ES-I3 (cell line): ENCODE measurements at regions not wholly inside any gene's neighbourhood (a gene's known extent, or its start where the extent isn't known, plus 50 kb on each side); places are given as distances from the start of the nearest gene placed in this dataset.

Source experiments
- H3K36me3 ChIP-seq: 2 replicates; pipeline ENCODE4 v1.6.1; 2013; ENCODE audit warnings: mild to moderate bottlenecking, low read length, control low read depth, moderate library complexity; ENCODE audit not compliant: insufficient read depth
- H3K4me1 ChIP-seq: 2 replicates; pipeline ENCODE4 v1.6.1; 2013; ENCODE audit warnings: mild to moderate bottlenecking, control low read depth, low read length; ENCODE audit not compliant: insufficient read depth
- H3K9ac ChIP-seq: 2 replicates; pipeline ENCODE4 v1.6.1; 2013; ENCODE audit warnings: low read depth, mild to moderate bottlenecking, low read length, moderate library complexity
- H3K9me3 ChIP-seq: 2 replicates; pipeline ENCODE4 v1.6.1; 2013; ENCODE audit warnings: mild to moderate bottlenecking, low read length, moderate library complexity; ENCODE audit not compliant: control insufficient read depth, insufficient read depth

GRCh38 chr2:62304429-62305417 is 108.8 kb downstream of the B3GNT2 start:
- no peak overlapping the region for H3K9ac ChIP-seq
- H3K9me3 ChIP-seq = no peaks in the 10 kb centered on the region
- no peaks in the 10 kb centered on the region for H3K36me3 ChIP-seq
- peaks cover 40% of the 10 kb centered on the region for H3K4me1 ChIP-seq

GRCh38 chr2:62303788-62304187 is 107.9 kb downstream of the B3GNT2 start:
- Histone ChIP-seq H3K9me3 (no peaks in the 10 kb centered on the region), H3K4me1 (peaks cover 33% of the 10 kb centered on the region), H3K36me3 (no peaks in the 10 kb centered on the region), H3K9ac (no peak overlapping the region)

- H3K9me3 ChIP-seq = no peaks in the 10 kb centered on the region
- no peak overlapping the region for H3K9ac ChIP-seq
- peaks cover 33% of the 10 kb centered on the region for H3K4me1 ChIP-seq
These were observed 106.9 kb downstream of the B3GNT2 start for GRCh38 chr2:62302631-62303435.

GRCh38 chr2:62300925-62301324 is 105.0 kb downstream of the B3GNT2 start:
- Histone ChIP-seq H3K9ac (no peak overlapping the region), H3K4me1 (peaks cover 20% of the 10 kb centered on the region)

More at GRCh38 chr2:62302631-62303435, 106.9 kb downstream of the B3GNT2 start:
- H3K36me3 ChIP-seq = no peaks in the 10 kb centered on the region

GRCh38 chr2:62297624-62298010 is 101.7 kb downstream of the B3GNT2 start:
- Histone ChIP-seq H3K4me1 (peaks cover 14% of the 10 kb centered on the region; the same call in 1 of the 2 replicates), H3K9me3 (no peaks in the 10 kb centered on the region), H3K9ac (no peak overlapping the region), H3K36me3 (no peaks in the 10 kb centered on the region)

More at GRCh38 chr2:62300925-62301324, 105.0 kb downstream of the B3GNT2 start:
- Histone ChIP-seq H3K9me3 (no peaks in the 10 kb centered on the region), H3K36me3 (no peaks in the 10 kb centered on the region)

- Histone ChIP-seq H3K4me1 (peaks cover 14% of the 10 kb centered on the region; the same call in 1 of the 2 replicates), H3K9me3 (no peaks in the 10 kb centered on the region), H3K36me3 (no peaks in the 10 kb centered on the region), H3K9ac (no peak overlapping the region)
These were observed 101.1 kb downstream of the B3GNT2 start for GRCh38 chr2:62296832-62297623.

GRCh38 chr2:62296034-62296831 is 100.3 kb downstream of the B3GNT2 start:
- no peaks in the 10 kb centered on the region for H3K36me3 ChIP-seq
- H3K9ac ChIP-seq = no peak overlapping the region
- H3K4me1 ChIP-seq = peaks cover 14% of the 10 kb centered on the region; the same call in 1 of the 2 replicates
- no peaks in the 10 kb centered on the region for H3K9me3 ChIP-seq

GRCh38 chr2:62293490-62294271 is 97.8 kb downstream of the B3GNT2 start:
- peaks cover 14% of the 10 kb centered on the region; the same call in 1 of the 2 replicates for H3K4me1 ChIP-seq
- H3K9me3 ChIP-seq = no peaks in the 10 kb centered on the region

GRCh38 chr2:62293151-62293489 is 97.2 kb downstream of the B3GNT2 start:
- H3K9me3 ChIP-seq = no peaks in the 10 kb centered on the region
- H3K4me1 ChIP-seq = peaks cover 14% of the 10 kb centered on the region; the same call in 1 of the 2 replicates
- no peaks in the 10 kb centered on the region for H3K36me3 ChIP-seq
- no peak overlapping the region for H3K9ac ChIP-seq

More at GRCh38 chr2:62293490-62294271, 97.8 kb downstream of the B3GNT2 start:
- H3K9ac ChIP-seq = no peak overlapping the region
- H3K36me3 ChIP-seq = no peaks in the 10 kb centered on the region

- peaks cover 14% of the 10 kb centered on the region; the same call in 1 of the 2 replicates for H3K4me1 ChIP-seq
- H3K36me3 ChIP-seq = no peaks in the 10 kb centered on the region
- no peaks in the 10 kb centered on the region for H3K9me3 ChIP-seq
- H3K9ac ChIP-seq = no peak overlapping the region
These were observed 96.3 kb downstream of the B3GNT2 start for GRCh38 chr2:62292190-62292589.

- H3K9ac ChIP-seq = no peak overlapping the region
These were observed 95.7 kb downstream of the B3GNT2 start for GRCh38 chr2:62291517-62292137.

GRCh38 chr2:62291052-62291451 is 95.1 kb downstream of the B3GNT2 start:
- Histone ChIP-seq H3K36me3 (no peaks in the 10 kb centered on the region), H3K9me3 (peaks cover under 1% of the 10 kb centered on the region; the same call in 1 of the 2 replicates), H3K4me1 (peaks cover 14% of the 10 kb centered on the region; the same call in 1 of the 2 replicates), H3K9ac (no peak overlapping the region)

More at GRCh38 chr2:62291517-62292137, 95.7 kb downstream of the B3GNT2 start:
- Histone ChIP-seq H3K36me3 (no peaks in the 10 kb centered on the region), H3K9me3 (no peaks in the 10 kb centered on the region), H3K4me1 (peaks cover 14% of the 10 kb centered on the region; the same call in 1 of the 2 replicates)
